Peyer's patch (tissue), 4 donors: ENCODE measurements at regions not wholly inside any gene's neighbourhood (a gene's known extent, or its start where the extent isn't known, plus 50 kb on each side); places are given as distances from the start of the nearest gene placed in this dataset.
"Not testable (repeated sequence)": the region's sequence is repeated elsewhere in the genome, so short reads cannot be mapped to it uniquely, and the experiment has no call there.

Source experiments
- CTCF ChIP-seq, 6 experiments: fragments of 450-650 bp in 4 of 6; fragments of 200-600 bp in 2 of 6; sonication (generic) in 1 of 6; IDR thresholded peaks; one replicate each; pipeline ENCODE4 v1.5.1; 2017 to 2019; ENCODE audit warnings: antibody characterized with exemption in 6 of 6, mild to moderate bottlenecking in 3 of 6, moderate library complexity in 1 of 6
- POLR2A ChIP-seq, 2 donors: fragments of 450-650 bp; IDR thresholded peaks; one replicate each; pipeline ENCODE4 v1.5.1; 2017; ENCODE audit warnings: antibody characterized with exemption in 2 of 2, mild to moderate bottlenecking in 2 of 2, moderate library complexity in 2 of 2

GRCh38 chr9:74057051-74057450, 440.1 kb upstream of the RORB start:
- TF ChIP-seq POLR2A, CTCF (IDR thresholded peaks at IDR 0.05): not testable (repeated sequence)
